ENCODE measurements at regions not wholly inside any gene's neighbourhood (a gene's known extent, or its start where the extent isn't known, plus 50 kb on each side); places are given as distances from the start of the nearest gene placed in this dataset.

DNA sequence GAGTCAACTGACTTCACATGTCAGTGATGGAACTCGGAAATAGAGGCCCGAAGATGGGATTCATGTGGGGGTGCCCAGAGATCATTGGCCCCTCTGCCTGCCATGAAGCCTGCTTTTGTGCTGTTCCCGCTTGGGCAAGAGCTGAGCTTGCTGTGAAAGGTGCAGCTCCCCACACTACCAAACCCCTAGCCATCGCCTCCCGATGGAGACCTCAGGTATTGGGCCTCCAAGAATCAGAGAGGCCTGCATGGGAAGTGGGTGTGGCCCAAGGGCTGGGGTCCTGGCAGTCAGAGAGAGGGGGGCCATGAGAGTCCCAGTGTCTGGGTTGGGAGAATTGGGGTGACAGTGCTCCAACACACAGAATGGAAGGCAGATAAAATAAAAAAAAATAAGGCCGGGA lies 160.9 kb downstream of the SOD2 start:
- Histone ChIP-seq H2AFZ (ENCODE audit: control insufficient read depth, low read length) (no peak overlapping the region), H3K4me3 (ENCODE audit: control insufficient read depth in 2 of 3, extremely low read depth in 1 of 3, insufficient read depth in 2 of 3, low read depth in 1 of 3, low read length in 3 of 3) (no peak overlapping the region), H3K9me1 (ENCODE audit: control insufficient read depth, extremely low read depth, insufficient read depth, low read length) (no peaks in the 10 kb centered on the region), H3K79me2 (ENCODE audit: control insufficient read depth, insufficient read depth, low read length) (no peaks in the 10 kb centered on the region), H3K36me3 (ENCODE audit: control insufficient read depth in 2 of 2, extremely low read depth in 1 of 2, insufficient read depth in 2 of 2, low read length in 2 of 2) (no peaks in the 10 kb centered on the region), H3K9ac (ENCODE audit: control insufficient read depth, extremely low read depth, insufficient read depth, low read length) (no peak overlapping the region), H3K4me2 (ENCODE audit: control insufficient read depth, extremely low read depth, insufficient read depth, low read depth, low read length) (no peak overlapping the region), H4K20me1 (ENCODE audit: control insufficient read depth, extremely low read depth, insufficient read depth, low read length) (no peaks in the 10 kb centered on the region), H3K27ac (ENCODE audit: control insufficient read depth, insufficient read depth, low read length) (no peak overlapping the region), H3K27me3 (ENCODE audit: control insufficient read depth, extremely low read depth, insufficient read depth, low read length) (no peaks in the 10 kb centered on the region), H3K9me3 (ENCODE audit: control insufficient read depth, low read depth, low read length) (no peaks in the 10 kb centered on the region), H3K4me1 (ENCODE audit: control insufficient read depth, extremely low read depth, insufficient read depth, low read length) (no peaks in the 10 kb centered on the region)
- dilution Hi-C loops (cut with MboI; ENCODE audit: extremely low pct_ligation_motif_present, low sequenced_read_pairs), result no loop called here
- DNase-seq (ENCODE audit: low read depth, low spot score) (no peak), FAIRE-seq (no peak)
- TF ChIP-seq EZH2 (IDR thresholded peaks at IDR 0.05; ENCODE audit: low read length), result no peak
- TF ChIP-seq, protein P1, sequence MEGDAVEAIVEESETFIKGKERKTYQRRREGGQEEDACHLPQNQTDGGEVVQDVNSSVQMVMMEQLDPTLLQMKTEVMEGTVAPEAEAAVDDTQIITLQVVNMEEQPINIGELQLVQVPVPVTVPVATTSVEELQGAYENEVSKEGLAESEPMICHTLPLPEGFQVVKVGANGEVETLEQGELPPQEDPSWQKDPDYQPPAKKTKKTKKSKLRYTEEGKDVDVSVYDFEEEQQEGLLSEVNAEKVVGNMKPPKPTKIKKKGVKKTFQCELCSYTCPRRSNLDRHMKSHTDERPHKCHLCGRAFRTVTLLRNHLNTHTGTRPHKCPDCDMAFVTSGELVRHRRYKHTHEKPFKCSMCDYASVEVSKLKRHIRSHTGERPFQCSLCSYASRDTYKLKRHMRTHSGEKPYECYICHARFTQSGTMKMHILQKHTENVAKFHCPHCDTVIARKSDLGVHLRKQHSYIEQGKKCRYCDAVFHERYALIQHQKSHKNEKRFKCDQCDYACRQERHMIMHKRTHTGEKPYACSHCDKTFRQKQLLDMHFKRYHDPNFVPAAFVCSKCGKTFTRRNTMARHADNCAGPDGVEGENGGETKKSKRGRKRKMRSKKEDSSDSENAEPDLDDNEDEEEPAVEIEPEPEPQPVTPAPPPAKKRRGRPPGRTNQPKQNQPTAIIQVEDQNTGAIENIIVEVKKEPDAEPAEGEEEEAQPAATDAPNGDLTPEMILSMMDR (optimal IDR thresholded peaks at IDR 0.05 in 1 of 3, IDR thresholded peaks at IDR 0.05 in 1 of 3, conservative IDR thresholded peaks at IDR 0.05 in 1 of 3; ENCODE audit: extremely low read depth in 1 of 3, insufficient read depth in 2 of 3, low read length in 3 of 3), result no peak

- H3K9ac ChIP-seq (ENCODE audit: control insufficient read depth, extremely low read depth, insufficient read depth, low read length), result no peak overlapping the region
- FAIRE-seq, result no peak
- H4K20me1 ChIP-seq (ENCODE audit: control insufficient read depth, extremely low read depth, insufficient read depth, low read length), result no peaks in the 10 kb centered on the region
- H3K36me3 ChIP-seq (ENCODE audit: control insufficient read depth in 2 of 2, extremely low read depth in 1 of 2, insufficient read depth in 2 of 2, low read length in 2 of 2), result no peaks in the 10 kb centered on the region
- H3K27ac ChIP-seq (ENCODE audit: control insufficient read depth, insufficient read depth, low read length), result no peak overlapping the region
- dilution Hi-C loops (cut with MboI; ENCODE audit: extremely low pct_ligation_motif_present, low sequenced_read_pairs), result no loop called here
- H2AFZ ChIP-seq (ENCODE audit: control insufficient read depth, low read length), result no peak overlapping the region
- H3K4me1 ChIP-seq (ENCODE audit: control insufficient read depth, extremely low read depth, insufficient read depth, low read length), result no peaks in the 10 kb centered on the region
- H3K4me3 ChIP-seq (ENCODE audit: control insufficient read depth in 2 of 3, extremely low read depth in 1 of 3, insufficient read depth in 2 of 3, low read depth in 1 of 3, low read length in 3 of 3), result no peak overlapping the region
- no peaks in the 10 kb centered on the region for H3K79me2 ChIP-seq (ENCODE audit: control insufficient read depth, insufficient read depth, low read length)
- H3K4me2 ChIP-seq (ENCODE audit: control insufficient read depth, extremely low read depth, insufficient read depth, low read depth, low read length), result no peak overlapping the region
- no peaks in the 10 kb centered on the region for H3K9me3 ChIP-seq (ENCODE audit: control insufficient read depth, low read depth, low read length)
- H3K9me1 ChIP-seq (ENCODE audit: control insufficient read depth, extremely low read depth, insufficient read depth, low read length), result no peaks in the 10 kb centered on the region
- TF ChIP-seq EZH2 (IDR thresholded peaks at IDR 0.05; ENCODE audit: low read length), result no peak
- TF ChIP-seq, protein P1 (optimal IDR thresholded peaks at IDR 0.05 in 1 of 3, IDR thresholded peaks at IDR 0.05 in 1 of 3, conservative IDR thresholded peaks at IDR 0.05 in 1 of 3; ENCODE audit: extremely low read depth in 1 of 3, insufficient read depth in 2 of 3, low read length in 3 of 3), result no peak
- H3K27me3 ChIP-seq (ENCODE audit: control insufficient read depth, extremely low read depth, insufficient read depth, low read length), result no peaks in the 10 kb centered on the region
- DNase-seq (ENCODE audit: low read depth, low spot score), result no peak
These were observed 163.1 kb downstream of the SOD2 start for GRCh38 chr6:159529934-159530333.

Data from keratinocyte (primary cell).